SK-N-SH (cell line): ENCODE measurements at regions not wholly inside any gene's neighbourhood (a gene's known extent, or its start where the extent isn't known, plus 50 kb on each side); places are given as distances from the start of the nearest gene placed in this dataset.

Experiments
- CTCF ChIA-PET: fragments of 300-600, 350-600 bp; formaldehyde crosslinking; extraction: SDS; loops from one replicate; lab custom pipeline; 2021; lab: Yijun Ruan, JAX
- POLR2A ChIA-PET: fragments of 350-600 bp; sonication (Branson Sonifier 250); formaldehyde crosslinking; extraction: SDS; loops from one replicate; lab custom pipeline; 2020; ENCODE audit warnings: antibody characterized with exemption, inconsistent platforms; lab: Yijun Ruan, JAX
- DNase-seq: peaks from one replicate; pipeline ENCODE4 v3.0.0; 2012
- H2AFZ ChIP-seq: fragments of 200-600 bp; sonication (generic); 2 replicates; pipeline ENCODE4 v1.8.1; 2016; ENCODE audit warnings: antibody characterized with exemption, mild to moderate bottlenecking, low read depth
- H3F3A ChIP-seq: fragments of 200-600 bp; sonication (generic); replicated peaks from 2 replicates; pipeline ENCODE3; 2016; ENCODE audit warnings: antibody characterized with exemption, mild to moderate bottlenecking; ENCODE audit not compliant: insufficient read depth
- H3K27ac ChIP-seq, 2 experiments: fragments of 200-500 bp in 1 of 2; fragments of 200-600 bp in 1 of 2; sonication (Bioruptor generic) in 1 of 2; sonication (generic), shearing (Covaris generic) in 1 of 2; 2 replicates each; pipeline versions ENCODE4 v1.5.1 to v1.6.1; 2014 to 2016; ENCODE audit warnings: low read depth in 2 of 2, inconsistent platforms in 1 of 2, low read length in 1 of 2, mild to moderate bottlenecking in 1 of 2, mixed read lengths in 1 of 2
- H3K27me3 ChIP-seq: fragments of 200-600 bp; sonication (generic), shearing (Covaris generic); 2 replicates; pipeline ENCODE4 v1.6.1; 2016; ENCODE audit warnings: mixed run types; ENCODE audit not compliant: insufficient read depth
- H3K36me3 ChIP-seq, 2 experiments: fragments of 200-500 bp in 1 of 2; fragments of 200-600 bp in 1 of 2; sonication (Bioruptor generic) in 1 of 2; sonication (generic) in 1 of 2; replicated peaks in 1 of 2; 2 replicates each; pipeline versions ENCODE3 to v1.5.1; 2014 to 2016; ENCODE audit warnings: low read length in 1 of 2, mild to moderate bottlenecking in 1 of 2; ENCODE audit not compliant: insufficient read depth in 2 of 2, control insufficient read depth in 1 of 2
- H3K4me1 ChIP-seq, 2 experiments: fragments of 200-500 bp in 1 of 2; fragments of 200-600 bp in 1 of 2; sonication (Bioruptor generic) in 1 of 2; sonication (generic), shearing (Covaris generic) in 1 of 2; 2 replicates each; pipeline versions ENCODE4 v1.5.1 to v1.6.1; 2014 to 2016; ENCODE audit warnings: low read depth in 1 of 2, low read length in 1 of 2, mixed run types in 1 of 2; ENCODE audit not compliant: insufficient read depth in 2 of 2, control insufficient read depth in 1 of 2
- H3K4me2 ChIP-seq: fragments of 200-600 bp; sonication (generic), shearing (Covaris generic); 2 replicates; pipeline ENCODE4 v1.6.1; 2017; ENCODE audit warnings: mixed run types
- H3K4me3 ChIP-seq, 2 experiments: fragments of 200-500 bp in 1 of 2; fragments of 200-600 bp in 1 of 2; sonication (Bioruptor generic) in 1 of 2; sonication (generic), shearing (Covaris generic) in 1 of 2; 2 replicates each; pipeline versions ENCODE4 v1.5.1 to v1.8.1; 2014 to 2016; ENCODE audit warnings: low read depth in 2 of 2, inconsistent platforms in 1 of 2, low read length in 1 of 2, mild to moderate bottlenecking in 1 of 2, mixed read lengths in 1 of 2, moderate library complexity in 1 of 2
- H3K79me2 ChIP-seq: fragments of 200-600 bp; sonication (generic); 2 replicates; pipeline ENCODE4 v1.8.1; 2017; ENCODE audit warnings: mild to moderate bottlenecking; ENCODE audit not compliant: insufficient read depth
- H3K9ac ChIP-seq: fragments of 200-600 bp; sonication (generic); 2 replicates; pipeline ENCODE4 v1.6.1; 2017; ENCODE audit warnings: mixed run types
- H3K9me2 ChIP-seq: fragments of 200-600 bp; sonication (generic); 2 replicates; pipeline ENCODE4 v1.6.1; 2017; ENCODE audit warnings: mixed run types
- H3K9me3 ChIP-seq: fragments of 200-600 bp; sonication (generic); 2 replicates; pipeline ENCODE4 v1.6.1; 2017; ENCODE audit warnings: mixed run types, mild to moderate bottlenecking, moderate library complexity
- H4K20me1 ChIP-seq: fragments of 200-600 bp; sonication (generic); 2 replicates; pipeline ENCODE4 v1.6.1; 2017; ENCODE audit warnings: mild to moderate bottlenecking, mixed run types; ENCODE audit not compliant: insufficient read depth
- CTCF ChIP-seq: fragments of 200-600 bp; sonication (generic); IDR thresholded peaks from 2 replicates; pipeline ENCODE4 v1.6.1; 2017; ENCODE audit warnings: antibody characterized with exemption, mild to moderate bottlenecking, moderate library complexity
- ELF1 ChIP-seq: IDR thresholded peaks from 2 replicates; pipeline ENCODE4 v1.4.0; 2012
- EP300 ChIP-seq, 2 experiments: IDR thresholded peaks; 2 replicates each; pipeline versions ENCODE4 v1.4.0 to v1.6.1; 2012; ENCODE audit warnings: borderline replicate concordance in 1 of 2, low read depth in 1 of 2, low read length in 1 of 2
- FOXJ3 ChIP-seq: sonication (generic); formaldehyde crosslinking; IDR thresholded peaks from 2 replicates; pipeline ENCODE4 v1.5.1; 2020; ENCODE audit warnings: mild to moderate bottlenecking, missing genetic modification reagents
- GABPA ChIP-seq: IDR thresholded peaks from 2 replicates; pipeline ENCODE4 v1.4.0; 2012; ENCODE audit warnings: low read depth, mild to moderate bottlenecking
- GATA2 ChIP-seq: sonication (generic); formaldehyde crosslinking; IDR thresholded peaks from 2 replicates; pipeline ENCODE4 v1.5.0; 2020; ENCODE audit warnings: mild to moderate bottlenecking, missing genetic modification reagents
- JUND ChIP-seq: IDR thresholded peaks from 2 replicates; pipeline ENCODE4 v1.4.0; 2012
- MEF2A ChIP-seq: IDR thresholded peaks from 2 replicates; pipeline ENCODE4 v1.4.0; 2012; ENCODE audit warnings: low read depth, borderline replicate concordance
- MXI1 ChIP-seq: IDR thresholded peaks from 2 replicates; pipeline ENCODE4 v1.6.1; 2012; ENCODE audit warnings: mild to moderate bottlenecking, low read depth, low read length, improper control_type of control experiment
- NFIC ChIP-seq: IDR thresholded peaks from 2 replicates; pipeline ENCODE4 v1.4.0; 2012; ENCODE audit warnings: borderline replicate concordance
- NRF1 ChIP-seq: IDR thresholded peaks from 2 replicates; pipeline ENCODE4 v1.6.1; 2012; ENCODE audit warnings: low read depth, mild to moderate bottlenecking, low read length
- RAD21 ChIP-seq: IDR thresholded peaks from 2 replicates; pipeline ENCODE4 v1.6.1; 2012; ENCODE audit warnings: mild to moderate bottlenecking, low read length
- REST ChIP-seq: IDR thresholded peaks from 2 replicates; pipeline ENCODE4 v1.6.1; 2012; ENCODE audit warnings: mild to moderate bottlenecking, low read depth, low read length, moderate library complexity
- SIN3A ChIP-seq: IDR thresholded peaks from 2 replicates; pipeline ENCODE4 v1.6.1; 2012; ENCODE audit warnings: low read depth, mild to moderate bottlenecking, low read length, moderate library complexity, borderline replicate concordance
- TCF12 ChIP-seq: IDR thresholded peaks from 2 replicates; pipeline ENCODE4 v1.4.0; 2012
- TEAD4 ChIP-seq: IDR thresholded peaks from 2 replicates; pipeline ENCODE4 v1.4.0; 2012; ENCODE audit warnings: mild to moderate bottlenecking, borderline replicate concordance; ENCODE audit not compliant: insufficient read depth
- USF2 ChIP-seq: fragments of 150-350 bp; IDR thresholded peaks from 2 replicates; pipeline ENCODE4 v1.6.1; 2017; ENCODE audit warnings: antibody characterized with exemption, low read length, low read depth, borderline replicate concordance
- YY1 ChIP-seq: IDR thresholded peaks from 2 replicates; pipeline ENCODE4 v1.4.0; 2012; ENCODE audit warnings: low read depth, mild to moderate bottlenecking
- WGBS: methylation state at CpG from one replicate; pipeline ENCODE4 v1.1.6; 2017; ENCODE audit warnings: low lambda C conversion rate; 5-methylcytosine and 5-hydroxymethylcytosine counted together
- TF ChIP-seq, protein P1 (sequence below): IDR thresholded peaks from 2 replicates; pipeline ENCODE4 v1.4.0; 2012; ENCODE audit warnings: low read depth, borderline replicate concordance
- TF ChIP-seq, protein P2 (sequence below): IDR thresholded peaks from 2 replicates; pipeline ENCODE4 v1.4.0; 2012; ENCODE audit warnings: low read depth

GRCh38 chr10:61355211-61355610, 98.0 kb downstream of the TMEM26 start:
- no peaks in the 10 kb centered on the region for H3K9me2 ChIP-seq
- H3K27ac ChIP-seq, result no peak overlapping the region
- H3K9me3 ChIP-seq, result no peaks in the 10 kb centered on the region
- H2AFZ ChIP-seq, result no peak overlapping the region
- H3K36me3 ChIP-seq, result no peaks in the 10 kb centered on the region
- no peak for DNase-seq
- peaks cover 0 to 4% of the 10 kb centered on the region in 2 experiments; a peak in 1 of 4 replicates for H3K4me1 ChIP-seq
- H3K9ac ChIP-seq, result no peak overlapping the region
- no peaks in the 10 kb centered on the region for H3F3A ChIP-seq
- no peak overlapping the region for H3K4me2 ChIP-seq
- H3K4me3 ChIP-seq, result no peak overlapping the region
- H4K20me1 ChIP-seq, result no peaks in the 10 kb centered on the region
- ChIA-PET CTCF (interaction anchor here (1.3 kb wide), 1 partner anchor 8 kb away, joined by 4 read pairs; no protein-coding TSS in a partner anchor), POLR2A (no interaction called here)
- no peaks in the 10 kb centered on the region for H3K79me2 ChIP-seq
- no peak for TF ChIP-seq JUND
- no peak for TF ChIP-seq NFIC
- no peak for TF ChIP-seq GABPA
- TF ChIP-seq GATA2 (CRISPR knock-in tag), result no peak
- TF ChIP-seq NRF1, result no peak
- no peak for TF ChIP-seq YY1
- TF ChIP-seq ELF1, result no peak
- no peak for TF ChIP-seq TCF12
- TF ChIP-seq MXI1, result no peak
- no peak for TF ChIP-seq FOXJ3 (CRISPR knock-in tag)
- TF ChIP-seq, protein P1, sequence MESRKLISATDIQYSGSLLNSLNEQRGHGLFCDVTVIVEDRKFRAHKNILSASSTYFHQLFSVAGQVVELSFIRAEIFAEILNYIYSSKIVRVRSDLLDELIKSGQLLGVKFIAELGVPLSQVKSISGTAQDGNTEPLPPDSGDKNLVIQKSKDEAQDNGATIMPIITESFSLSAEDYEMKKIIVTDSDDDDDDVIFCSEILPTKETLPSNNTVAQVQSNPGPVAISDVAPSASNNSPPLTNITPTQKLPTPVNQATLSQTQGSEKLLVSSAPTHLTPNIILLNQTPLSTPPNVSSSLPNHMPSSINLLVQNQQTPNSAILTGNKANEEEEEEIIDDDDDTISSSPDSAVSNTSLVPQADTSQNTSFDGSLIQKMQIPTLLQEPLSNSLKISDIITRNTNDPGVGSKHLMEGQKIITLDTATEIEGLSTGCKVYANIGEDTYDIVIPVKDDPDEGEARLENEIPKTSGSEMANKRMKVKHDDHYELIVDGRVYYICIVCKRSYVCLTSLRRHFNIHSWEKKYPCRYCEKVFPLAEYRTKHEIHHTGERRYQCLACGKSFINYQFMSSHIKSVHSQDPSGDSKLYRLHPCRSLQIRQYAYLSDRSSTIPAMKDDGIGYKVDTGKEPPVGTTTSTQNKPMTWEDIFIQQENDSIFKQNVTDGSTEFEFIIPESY, result no peak
- no peak for TF ChIP-seq RAD21
- no peak for TF ChIP-seq USF2
- TF ChIP-seq TEAD4, result no peak
- TF ChIP-seq EP300 (IDR thresholded peaks at IDR 0.05; ENCODE audit: borderline replicate concordance in 1 of 2, low read depth in 1 of 2, low read length in 1 of 2), result no peak
- TF ChIP-seq REST, result no peak
- TF ChIP-seq SIN3A, result no peak
- no peak for TF ChIP-seq CTCF
- TF ChIP-seq, protein P2, sequence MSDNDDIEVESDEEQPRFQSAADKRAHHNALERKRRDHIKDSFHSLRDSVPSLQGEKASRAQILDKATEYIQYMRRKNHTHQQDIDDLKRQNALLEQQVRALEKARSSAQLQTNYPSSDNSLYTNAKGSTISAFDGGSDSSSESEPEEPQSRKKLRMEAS, result no peak
- TF ChIP-seq MEF2A, result no peak
- WGBS, result 86% methylated on average over 1 of the region's 1 CpG
- no peaks in the 10 kb centered on the region for H3K27me3 ChIP-seq
